Stomach (tissue), 8 donors: ENCODE measurements at regions not wholly inside any gene's neighbourhood (a gene's known extent, or its start where the extent isn't known, plus 50 kb on each side); places are given as distances from the start of the nearest gene placed in this dataset.

Experiments
- DNase-seq, 2 donors: peaks; one replicate each; pipeline versions ENCODE4 v3.0.0 to v3.0.0-alpha.2; 2013 to 2019
- H3K27ac ChIP-seq, 5 donors: fragments of 200-600 bp in 4 of 5; sonication (generic) in 4 of 5; one replicate each; pipeline ENCODE4 v1.5.1; 2013 to 2019; ENCODE audit warnings: mild to moderate bottlenecking in 1 of 5, moderate library complexity in 1 of 5
- H3K27me3 ChIP-seq, 3 donors: fragments of 200-600 bp; sonication (generic); one replicate each; pipeline ENCODE4 v1.5.1; 2017 to 2019; ENCODE audit warnings: mixed run types in 1 of 3
- H3K36me3 ChIP-seq, 4 donors: fragments of 200-600 bp; sonication (generic); 1 replicate in 3 of 4; 2 replicates in 1 of 4; pipeline ENCODE4 v1.5.1; 2016 to 2019
- H3K4me1 ChIP-seq, 4 donors: fragments of 200-600 bp; sonication (generic); one replicate each; pipeline ENCODE4 v1.5.1; 2016 to 2019
- H3K4me3 ChIP-seq, 4 donors: fragments of 200-600 bp; sonication (generic) in 3 of 4; one replicate each; pipeline ENCODE4 v1.5.1; 2016 to 2019; ENCODE audit warnings: mild to moderate bottlenecking in 1 of 4
- H3K9me3 ChIP-seq, 4 donors: fragments of 200-600 bp; sonication (generic); one replicate each; pipeline ENCODE4 v1.5.1; 2016 to 2019
- CTCF ChIP-seq, 7 experiments: fragments of 450-650 bp in 4 of 7; fragments of 200-600 bp in 3 of 7; sonication (generic) in 3 of 7; IDR thresholded peaks; one replicate each; pipeline ENCODE4 v1.5.1; 2016 to 2019; ENCODE audit warnings: antibody characterized with exemption in 7 of 7, control low read depth in 2 of 7, mild to moderate bottlenecking in 1 of 7
- EP300 ChIP-seq: sonication (generic); formaldehyde crosslinking; IDR thresholded peaks from one replicate; pipeline ENCODE4 v1.6.1; 2017; ENCODE audit warnings: antibody characterized with exemption
- POLR2A ChIP-seq, 4 donors: fragments of 450-650 bp; IDR thresholded peaks; one replicate each; pipeline ENCODE4 v1.6.1; 2016; ENCODE audit warnings: antibody characterized with exemption in 4 of 4, control low read depth in 2 of 4, mild to moderate bottlenecking in 1 of 4, moderate library complexity in 1 of 4
- POLR2AphosphoS5 ChIP-seq, 3 donors: sonication (generic); formaldehyde crosslinking; IDR thresholded peaks; one replicate each; pipeline ENCODE4 v1.6.1; 2016; ENCODE audit warnings: antibody characterized with exemption in 3 of 3
- WGBS, 5 donors: extraction: QIAGEN DNeasy Blood & Tissue Kit in 3 of 5; methylation state at CpG; one replicate each; pipeline versions ENCODE4 v1.1.5 to v1.1.7; 2013 to 2018; 5-methylcytosine and 5-hydroxymethylcytosine counted together
- intact Hi-C: fragments of 100-400 bp; cut with DNase I; formaldehyde crosslinking; loops from one replicate; pipeline ENCODE4 v1.15.1; 2023; ENCODE audit warnings: low total_unique reads
- donor health status: healthy with polysubstance abuse.
- donor health status: Bipolar disorder and iron deficiency.
- donor health status: healthy.

- no peaks in the 10 kb centered on the region for H3K9me3 ChIP-seq
- DNase-seq, result no peak
- intact Hi-C loops, result loop anchor here (10.0 kb wide), 1 partner anchor 420 kb away; no protein-coding TSS in a partner anchor
- TF ChIP-seq EP300 (no peak), POLR2A (IDR thresholded peaks at IDR 0.05) (no peak), CTCF (IDR thresholded peaks at IDR 0.05) (no peak), POLR2AphosphoS5 (IDR thresholded peaks at IDR 0.05) (no peak)
- H3K4me1 ChIP-seq, result no peaks in the 10 kb centered on the region
- no peak overlapping the region for H3K4me3 ChIP-seq
- H3K27me3 ChIP-seq, result no peaks in the 10 kb centered on the region
- 82 to 86% (median 84%) methylated on average over 3 of the region's 3 CpGs for WGBS, 5 donors
- no peaks in the 10 kb centered on the region for H3K36me3 ChIP-seq
- no peak overlapping the region for H3K27ac ChIP-seq
Observed at GRCh38 chr18:61085036-61085435, 248.2 kb upstream of the CDH20 start.

DNA sequence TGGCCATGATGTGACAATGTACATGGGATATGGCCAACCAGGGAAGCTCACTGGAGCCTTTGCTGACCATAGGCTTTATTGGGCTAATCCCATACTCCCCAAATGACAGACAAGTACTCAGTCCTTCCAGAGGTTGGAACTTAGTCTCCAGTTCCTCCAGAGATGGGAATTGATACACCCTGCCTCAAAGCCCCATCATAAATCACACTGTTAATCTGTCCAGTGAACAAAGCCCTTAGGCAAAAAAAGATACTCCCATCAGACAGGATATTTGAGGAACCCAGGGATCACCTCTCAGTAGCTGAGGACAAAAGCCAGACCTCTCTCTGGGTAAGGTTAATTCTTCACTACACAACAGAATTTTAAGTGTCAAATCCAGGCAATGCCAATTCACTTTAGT is 247.5 kb upstream of the CDH20 start:
- Histone ChIP-seq H3K36me3 (no peaks in the 10 kb centered on the region), H3K9me3 (no peaks in the 10 kb centered on the region), H3K4me1 (no peaks in the 10 kb centered on the region), H3K27ac (no peak overlapping the region), H3K27me3 (no peaks in the 10 kb centered on the region), H3K4me3 (no peak overlapping the region)
- no peak for DNase-seq
- intact Hi-C loops, result loop anchor here (10.0 kb wide), 1 partner anchor 419 kb away; no protein-coding TSS in a partner anchor
- no peak for TF ChIP-seq POLR2A (IDR thresholded peaks at IDR 0.05)
- TF ChIP-seq EP300, result no peak

DNA sequence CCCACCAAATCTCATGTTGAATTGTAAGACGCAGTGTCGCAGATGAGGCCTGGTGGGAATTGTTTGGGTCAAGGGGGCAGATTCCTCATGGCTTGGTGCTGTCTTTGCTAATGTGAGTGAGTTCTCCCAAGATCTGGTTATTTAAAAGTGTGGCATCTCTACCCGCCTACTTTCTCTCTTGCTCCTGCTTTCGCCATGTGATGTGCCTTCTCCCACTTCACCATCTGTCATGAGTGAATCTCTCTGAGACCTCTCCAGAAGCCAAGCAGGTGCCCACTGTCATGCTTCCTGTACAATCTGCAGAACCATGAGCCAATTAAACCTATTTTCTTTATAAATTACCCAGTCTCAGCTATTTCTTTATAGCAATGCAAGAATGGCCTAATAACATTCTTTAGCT is 246.6 kb upstream of the CDH20 start:
- 86 to 94% (median 93%) methylated on average over 4 of the region's 4 CpGs for WGBS, 5 donors
- no peak for DNase-seq
- Histone ChIP-seq H3K4me1 (no peaks in the 10 kb centered on the region), H3K27me3 (no peaks in the 10 kb centered on the region), H3K27ac (no peak overlapping the region), H3K4me3 (no peak overlapping the region), H3K9me3 (no peaks in the 10 kb centered on the region), H3K36me3 (no peaks in the 10 kb centered on the region)
- intact Hi-C loops, result loop anchor here (10.0 kb wide), 1 partner anchor 418 kb away; no protein-coding TSS in a partner anchor
- TF ChIP-seq CTCF (IDR thresholded peaks at IDR 0.05) (no peak), POLR2A (IDR thresholded peaks at IDR 0.05) (no peak), EP300 (no peak), POLR2AphosphoS5 (IDR thresholded peaks at IDR 0.05) (no peak)

- Histone ChIP-seq H3K9me3 (no peaks in the 10 kb centered on the region), H3K27me3 (no peaks in the 10 kb centered on the region), H3K27ac (no peak overlapping the region), H3K4me3 (no peak overlapping the region), H3K4me1 (no peaks in the 10 kb centered on the region), H3K36me3 (no peaks in the 10 kb centered on the region)
- intact Hi-C loops, result no loop called here
- no peak for DNase-seq
- 64 to 92% (median 84%) methylated on average over 1 of the region's 1 CpG for WGBS, 5 donors
- TF ChIP-seq EP300, result no peak
- no peak for TF ChIP-seq POLR2AphosphoS5 (IDR thresholded peaks at IDR 0.05)
- TF ChIP-seq CTCF (IDR thresholded peaks at IDR 0.05), result no peak
- TF ChIP-seq POLR2A (IDR thresholded peaks at IDR 0.05), result no peak
Observed at GRCh38 chr18:61091379-61091778, 241.9 kb upstream of the CDH20 start.

DNA sequence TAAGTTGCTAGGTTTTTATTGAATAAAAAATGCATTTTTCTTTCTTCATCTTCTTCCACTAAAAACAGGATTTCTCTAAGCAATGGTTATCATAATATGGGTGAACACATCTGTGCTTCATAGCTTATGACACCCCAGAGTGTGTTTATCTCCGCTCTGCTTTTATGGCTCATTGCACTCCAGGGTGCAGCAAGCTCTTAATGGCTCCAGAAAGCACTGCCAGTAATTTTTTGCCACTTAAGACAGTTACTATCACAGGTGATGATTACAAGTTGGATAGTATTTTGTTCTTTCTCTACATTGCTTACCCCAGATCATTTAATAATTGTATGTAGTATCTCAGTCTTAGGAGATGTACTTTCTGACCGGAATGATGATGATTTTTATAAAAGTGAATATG is 239.3 kb upstream of the CDH20 start:
- H3K4me3 ChIP-seq, result no peak overlapping the region
- no peaks in the 10 kb centered on the region for H3K9me3 ChIP-seq
- peak in 1 of 2 donors; percentile 24 for DNase-seq
- no peaks in the 10 kb centered on the region for H3K36me3 ChIP-seq
- intact Hi-C loops, result no loop called here
- no peaks in the 10 kb centered on the region for H3K4me1 ChIP-seq
- no peak for TF ChIP-seq POLR2A (IDR thresholded peaks at IDR 0.05)
- TF ChIP-seq POLR2AphosphoS5 (IDR thresholded peaks at IDR 0.05), result no peak
- TF ChIP-seq EP300, result no peak
- no peak for TF ChIP-seq CTCF (IDR thresholded peaks at IDR 0.05)
- WGBS, 5 donors, result 78 to 90% (median 84%) methylated on average over 2 of the region's 2 CpGs
- no peaks in the 10 kb centered on the region for H3K27me3 ChIP-seq
- no peak overlapping the region for H3K27ac ChIP-seq
